GM10248 (cell line): ENCODE measurements at regions not wholly inside any gene's neighbourhood (a gene's known extent, or its start where the extent isn't known, plus 50 kb on each side); places are given as distances from the start of the nearest gene placed in this dataset.

Experiments
- CTCF ChIA-PET: fragments of 300-600 bp; sonication (Branson Sonifier 250); formaldehyde crosslinking; extraction: SDS; loops from one replicate; lab custom pipeline; 2021; ENCODE audit warnings: antibody characterized with exemption; lab: Yijun Ruan, JAX
- POLR2A ChIA-PET: fragments of 350-650 bp; sonication (Branson Sonifier 250); formaldehyde crosslinking; extraction: SDS; loops from one replicate; lab custom pipeline; 2020; ENCODE audit warnings: antibody characterized with exemption; lab: Yijun Ruan, JAX
- DNase-seq: peaks from one replicate; pipeline ENCODE4 v3.0.0; 2012; ENCODE audit errors: extremely low spot score
- TF ChIP-seq, protein P1 (sequence below): IDR thresholded peaks from 2 replicates; pipeline ENCODE4 v1.5.1; 2012; ENCODE audit warnings: mild to moderate bottlenecking, low read depth; ENCODE audit errors: extremely low read depth, missing control alignments, control extremely low read depth

DNA sequence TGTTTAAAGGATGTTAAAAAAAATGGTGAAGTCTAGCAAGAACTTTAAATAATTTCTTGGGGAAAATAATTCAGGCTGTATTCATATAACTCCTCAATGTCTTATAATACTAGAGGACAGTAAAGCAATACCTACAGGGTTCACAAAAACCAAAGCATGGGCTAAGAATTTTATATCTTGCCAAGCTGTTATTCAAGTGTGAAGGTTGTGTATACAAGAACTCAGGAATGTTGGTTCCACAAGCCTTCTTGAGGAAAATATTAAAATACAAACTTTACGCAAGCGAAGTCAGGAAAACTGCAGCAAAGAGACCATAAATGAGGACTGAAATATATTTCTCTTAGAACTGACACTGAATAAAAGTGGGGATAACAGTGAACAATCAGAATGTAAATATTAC lies 76.1 kb upstream of the DNAJC10 start:
- ChIA-PET POLR2A (no interaction called here), CTCF (no interaction called here)
- no peak for DNase-seq
- TF ChIP-seq, protein P1, sequence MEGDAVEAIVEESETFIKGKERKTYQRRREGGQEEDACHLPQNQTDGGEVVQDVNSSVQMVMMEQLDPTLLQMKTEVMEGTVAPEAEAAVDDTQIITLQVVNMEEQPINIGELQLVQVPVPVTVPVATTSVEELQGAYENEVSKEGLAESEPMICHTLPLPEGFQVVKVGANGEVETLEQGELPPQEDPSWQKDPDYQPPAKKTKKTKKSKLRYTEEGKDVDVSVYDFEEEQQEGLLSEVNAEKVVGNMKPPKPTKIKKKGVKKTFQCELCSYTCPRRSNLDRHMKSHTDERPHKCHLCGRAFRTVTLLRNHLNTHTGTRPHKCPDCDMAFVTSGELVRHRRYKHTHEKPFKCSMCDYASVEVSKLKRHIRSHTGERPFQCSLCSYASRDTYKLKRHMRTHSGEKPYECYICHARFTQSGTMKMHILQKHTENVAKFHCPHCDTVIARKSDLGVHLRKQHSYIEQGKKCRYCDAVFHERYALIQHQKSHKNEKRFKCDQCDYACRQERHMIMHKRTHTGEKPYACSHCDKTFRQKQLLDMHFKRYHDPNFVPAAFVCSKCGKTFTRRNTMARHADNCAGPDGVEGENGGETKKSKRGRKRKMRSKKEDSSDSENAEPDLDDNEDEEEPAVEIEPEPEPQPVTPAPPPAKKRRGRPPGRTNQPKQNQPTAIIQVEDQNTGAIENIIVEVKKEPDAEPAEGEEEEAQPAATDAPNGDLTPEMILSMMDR: no peak

DNA sequence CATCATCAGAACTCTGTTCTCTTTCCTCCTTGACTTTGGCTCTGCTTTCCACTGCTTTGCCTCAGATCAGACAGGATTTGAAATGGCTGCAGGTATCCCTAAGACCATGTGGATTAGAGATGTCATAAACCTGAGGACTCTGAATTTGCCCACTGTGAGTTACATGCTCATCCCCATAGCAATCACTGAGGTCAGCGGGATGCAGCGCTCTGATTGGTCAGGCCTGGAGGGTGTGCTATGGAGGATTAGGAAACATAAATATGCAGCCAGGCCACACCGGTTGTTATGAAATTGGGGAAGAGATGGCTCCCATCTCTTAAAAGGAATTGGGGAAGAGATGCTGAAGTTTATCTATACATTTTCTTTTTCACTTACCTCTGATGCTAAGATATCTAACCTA lies 73.7 kb upstream of the DNAJC10 start:
- ChIA-PET POLR2A (no interaction called here), CTCF (no interaction called here)
- peak; percentile 52 for DNase-seq
- TF ChIP-seq, protein P1: no peak

DNA sequence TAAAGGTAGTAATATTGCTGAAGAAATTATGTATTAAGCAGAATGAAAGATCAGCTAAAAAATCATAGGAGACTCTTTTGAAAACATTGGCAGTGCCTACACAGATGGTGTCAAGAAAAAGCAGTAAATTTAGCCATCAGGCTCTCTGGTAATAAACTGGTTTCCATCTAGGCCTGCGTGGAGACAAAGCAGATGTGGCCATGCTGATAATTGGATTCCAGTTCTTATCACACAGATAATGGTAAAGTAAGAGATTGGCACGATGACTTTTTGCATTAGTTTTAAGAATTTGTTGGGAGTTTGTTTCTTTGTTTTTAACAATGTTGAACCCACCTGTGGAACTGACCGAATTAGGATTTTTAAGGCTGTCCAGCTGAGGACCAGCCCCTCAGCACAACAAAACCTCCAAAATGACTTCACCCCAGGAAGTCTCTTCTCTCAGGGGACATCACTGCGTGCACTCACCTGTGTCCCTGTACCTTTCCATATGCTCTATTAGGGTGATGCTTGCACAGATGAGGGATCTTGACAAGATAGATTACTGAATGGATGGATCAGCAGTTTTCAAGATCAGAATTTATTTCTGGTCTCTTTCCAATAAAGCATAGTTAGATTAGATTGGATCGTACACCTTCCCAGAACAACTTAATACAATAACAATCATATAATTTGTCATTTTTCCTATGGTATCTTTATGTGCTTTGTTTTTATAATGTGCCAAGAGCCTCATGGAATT lies 69.1 kb upstream of the DNAJC10 start:
- TF ChIP-seq, protein P1: no peak
- ChIA-PET POLR2A (no interaction called here), CTCF (interaction anchor here (0.5 to 3.8 kb wide), 3 partner anchors 330 to 461 kb away, joined by 3 to 35 read pairs (median 3); no protein-coding TSS in a partner anchor)
- no peak for DNase-seq

DNA sequence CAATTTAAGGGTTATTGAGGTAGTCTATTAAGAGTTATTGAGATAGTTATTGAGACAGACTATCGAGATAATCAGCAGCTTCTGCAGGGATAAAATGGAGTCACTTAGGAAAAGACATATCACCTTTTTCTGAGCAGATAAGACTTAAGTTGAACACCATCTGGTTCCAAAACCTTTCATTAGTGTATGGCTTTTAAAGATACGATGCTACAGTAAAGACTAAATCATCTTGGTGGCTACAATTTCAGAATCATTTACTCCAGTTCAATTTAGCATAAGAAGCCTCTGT lies 68.6 kb upstream of the DNAJC10 start:
- CTCF ChIA-PET: interaction anchor here (1.0 to 3.8 kb wide), 3 partner anchors 9 to 461 kb away, joined by 3 to 39 read pairs (median 35); no protein-coding TSS in a partner anchor
- TF ChIP-seq, protein P1: no peak
- no peak for DNase-seq
- POLR2A ChIA-PET: no interaction called here

DNA sequence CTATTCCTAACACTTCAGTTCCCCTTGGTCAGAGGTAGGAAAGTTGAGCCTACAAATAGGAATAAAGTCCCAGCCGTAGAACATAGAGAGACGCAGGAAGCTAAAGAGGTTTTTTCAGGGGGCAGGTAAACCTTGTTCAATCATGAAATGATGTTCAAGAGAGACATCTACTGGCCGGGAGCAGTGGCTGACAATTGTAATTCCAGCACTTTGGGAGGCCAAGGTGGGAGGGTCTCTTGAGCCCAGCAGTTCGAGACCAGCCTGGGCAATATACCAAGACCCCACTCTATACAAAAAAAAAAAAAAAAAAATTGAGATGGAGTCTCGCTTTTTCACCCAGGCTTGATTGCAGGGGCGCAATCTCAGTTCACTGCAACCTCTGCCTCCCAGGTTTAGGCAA lies 66.7 kb upstream of the DNAJC10 start:
- TF ChIP-seq, protein P1: peak; percentile 48
- ChIA-PET POLR2A (no interaction called here), CTCF (interaction anchor here (0.7 to 3.8 kb wide), 12 partner anchors 9 to 862 kb away, joined by 3 to 39 read pairs (median 4); no protein-coding TSS in a partner anchor)
- peak; percentile 35 for DNase-seq

DNA sequence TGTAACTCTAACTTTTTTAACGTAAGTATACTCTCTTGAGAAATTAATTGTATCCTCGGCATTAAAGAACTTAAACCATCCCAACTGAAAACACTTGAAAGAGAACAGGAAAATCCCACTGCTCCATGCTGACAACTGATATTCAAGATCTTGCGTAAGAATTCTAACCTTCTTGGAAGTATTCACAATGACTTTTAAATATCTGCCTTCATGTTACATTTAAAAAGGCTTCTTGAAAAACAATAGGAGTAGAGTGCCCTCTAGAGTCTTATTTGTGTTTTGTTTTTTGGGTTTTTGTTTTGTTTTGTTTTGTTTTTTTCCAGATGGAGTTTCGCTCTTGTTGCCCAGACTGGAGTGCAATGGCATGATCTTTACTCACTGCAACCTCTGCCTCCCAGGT lies 65.4 kb upstream of the DNAJC10 start:
- TF ChIP-seq, protein P1: peak; percentile 31
- CTCF ChIA-PET: interaction anchor here (1.3 to 3.3 kb wide), 2 partner anchors 11 to 464 kb away, joined by 6 to 24 read pairs; no protein-coding TSS in a partner anchor
- POLR2A ChIA-PET: no interaction called here
- no peak for DNase-seq
